COLO668 (cell line): ENCODE measurements at regions not wholly inside any gene's neighbourhood (a gene's known extent, or its start where the extent isn't known, plus 50 kb on each side); places are given as distances from the start of the nearest gene placed in this dataset.
"Not testable (repeated sequence)": the region's sequence is repeated elsewhere in the genome, so short reads cannot be mapped to it uniquely, and the experiment has no call there.

Experiments used
- DNase-seq: peaks from one replicate; lab custom pipeline; 2025; ENCODE audit not compliant: unreplicated experiment; lab: John Stamatoyannopoulos, UW

DNA sequence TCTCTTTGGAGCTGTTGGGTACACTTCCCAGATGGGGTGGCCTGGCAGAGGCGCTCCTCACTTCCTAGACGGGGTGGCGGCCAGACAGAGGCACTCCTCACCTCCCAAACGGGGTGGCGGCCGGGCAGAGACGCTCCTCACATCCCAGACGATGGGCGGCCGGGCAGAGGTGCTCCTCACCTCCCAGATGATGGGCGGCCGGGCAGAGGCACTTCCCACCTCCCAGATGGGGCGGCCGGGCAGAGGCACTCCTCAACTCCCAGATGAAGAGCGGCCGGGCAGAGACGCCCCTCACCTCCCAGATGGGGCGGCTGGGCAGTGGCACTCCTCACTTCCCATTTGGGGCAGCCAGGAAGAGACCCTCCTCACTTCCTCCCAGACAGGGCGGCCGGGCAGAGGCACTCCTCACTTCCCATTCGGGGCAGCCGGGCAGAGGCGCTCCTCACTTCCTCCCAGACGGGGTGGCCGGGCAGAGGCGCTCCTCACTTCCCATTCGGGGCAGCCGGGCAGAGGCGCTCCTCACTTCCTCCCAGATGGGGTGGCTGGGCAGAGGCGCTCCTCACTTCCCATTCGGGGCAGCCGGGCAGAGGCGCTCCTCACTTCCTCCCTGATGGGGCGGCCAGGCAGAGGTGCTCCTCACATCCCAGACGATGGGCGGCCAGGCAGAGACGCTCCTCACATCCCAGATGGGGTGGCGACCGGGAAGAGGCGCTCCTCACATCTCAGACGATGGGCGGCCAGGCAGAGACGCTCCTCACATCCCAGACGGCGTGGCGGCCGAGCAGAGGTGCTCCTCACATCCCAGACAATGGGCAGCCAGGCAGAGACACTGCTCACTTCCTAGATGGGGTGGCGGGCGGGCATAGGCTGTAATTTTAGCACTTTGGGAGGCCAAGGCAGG is 105.3 kb downstream of the ERMARD start:
- not testable (repeated sequence) for DNase-seq

DNA sequence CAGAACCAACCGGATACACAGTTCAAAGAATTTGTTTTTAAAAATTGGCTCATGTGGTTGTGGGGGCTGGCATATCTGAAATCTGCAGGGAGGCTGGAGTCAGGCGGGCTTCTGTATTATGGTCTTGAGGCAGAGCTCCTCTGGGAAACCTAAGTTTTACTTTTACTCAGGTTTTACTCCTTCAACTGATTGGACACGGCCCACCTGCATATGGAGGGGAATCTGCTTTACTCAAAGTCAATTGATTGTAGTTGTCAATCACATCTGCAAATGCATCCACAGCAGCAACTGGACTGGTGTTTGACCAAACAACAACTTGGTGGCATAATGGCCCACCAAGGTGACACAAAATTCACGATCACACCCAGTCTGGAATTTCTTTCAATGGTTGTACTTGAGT is 103.4 kb downstream of the ERMARD start:
- DNase-seq = no peak

DNA sequence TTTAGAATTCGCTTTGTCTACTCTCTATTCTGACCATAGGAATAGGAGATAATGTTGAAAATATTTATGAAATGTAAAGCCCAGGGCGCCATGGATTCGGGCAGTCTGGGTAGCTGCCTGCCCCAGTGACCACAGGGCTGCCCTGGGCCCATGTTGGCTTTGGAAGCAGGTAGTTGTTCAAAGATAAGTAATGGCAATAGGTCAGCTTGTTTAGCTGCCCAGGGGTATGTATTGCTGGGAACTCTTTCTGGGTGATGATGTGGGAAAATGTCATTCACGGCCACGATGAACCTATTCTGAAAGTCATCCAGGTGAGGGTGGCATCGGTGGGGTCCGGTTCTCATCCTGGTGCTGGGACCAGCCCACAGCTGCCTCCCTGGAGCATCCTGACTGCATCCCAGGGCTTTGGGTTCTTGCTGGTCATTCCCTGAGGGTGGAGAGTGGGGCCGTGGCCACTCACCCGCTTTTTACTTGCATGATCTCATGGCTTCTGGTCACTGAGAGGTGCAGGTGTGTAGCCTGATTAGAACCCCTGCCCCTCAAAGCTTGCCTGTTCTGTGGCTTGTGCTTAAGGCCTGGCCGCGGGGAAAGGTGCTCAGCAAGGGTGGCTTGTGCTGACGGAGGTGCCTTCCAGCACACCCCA is 102.8 kb downstream of the ERMARD start:
- DNase-seq = no peak

DNA sequence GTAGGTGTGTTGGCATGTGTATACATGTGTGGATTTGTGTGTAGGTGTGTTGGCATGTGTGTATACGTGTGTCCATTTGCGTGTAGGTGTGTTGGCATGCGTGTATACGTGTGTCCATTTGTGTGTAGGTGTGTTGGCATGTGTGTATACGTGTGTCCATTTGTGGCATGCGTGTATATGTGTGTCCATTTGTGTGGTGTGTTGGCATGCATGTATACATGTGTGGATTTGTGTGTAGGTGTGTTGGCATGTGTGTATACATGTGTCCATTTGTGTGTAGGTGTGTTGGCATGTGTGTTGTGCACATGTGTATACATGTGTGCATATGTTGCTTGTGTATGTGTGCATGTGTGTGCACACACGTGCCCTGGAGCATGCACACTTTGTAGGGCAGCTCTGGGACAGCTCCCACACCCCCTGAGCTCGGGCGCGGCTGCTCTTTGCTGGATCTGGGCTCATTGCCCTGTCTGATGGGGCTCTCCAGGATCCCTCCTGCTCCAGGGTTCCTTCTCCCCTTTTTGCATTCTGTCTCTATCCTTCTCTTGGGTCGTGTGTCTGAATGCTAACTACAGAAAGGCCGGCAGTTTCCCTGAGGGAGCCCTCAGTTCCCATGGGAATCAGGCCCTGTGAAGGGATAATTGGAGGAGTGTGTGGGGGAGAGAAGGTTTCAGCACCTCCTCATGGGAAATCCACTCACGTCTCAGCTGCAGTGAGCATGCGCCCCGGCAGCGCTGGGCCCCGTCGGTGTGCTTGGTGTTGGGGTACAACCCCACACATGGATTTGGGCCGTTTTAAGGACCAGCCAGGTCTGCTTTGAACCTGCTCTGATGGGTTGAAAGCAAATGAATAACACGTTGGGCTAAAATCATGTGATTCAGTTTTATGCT is 102.0 kb downstream of the ERMARD start:
- no peak for DNase-seq

DNA sequence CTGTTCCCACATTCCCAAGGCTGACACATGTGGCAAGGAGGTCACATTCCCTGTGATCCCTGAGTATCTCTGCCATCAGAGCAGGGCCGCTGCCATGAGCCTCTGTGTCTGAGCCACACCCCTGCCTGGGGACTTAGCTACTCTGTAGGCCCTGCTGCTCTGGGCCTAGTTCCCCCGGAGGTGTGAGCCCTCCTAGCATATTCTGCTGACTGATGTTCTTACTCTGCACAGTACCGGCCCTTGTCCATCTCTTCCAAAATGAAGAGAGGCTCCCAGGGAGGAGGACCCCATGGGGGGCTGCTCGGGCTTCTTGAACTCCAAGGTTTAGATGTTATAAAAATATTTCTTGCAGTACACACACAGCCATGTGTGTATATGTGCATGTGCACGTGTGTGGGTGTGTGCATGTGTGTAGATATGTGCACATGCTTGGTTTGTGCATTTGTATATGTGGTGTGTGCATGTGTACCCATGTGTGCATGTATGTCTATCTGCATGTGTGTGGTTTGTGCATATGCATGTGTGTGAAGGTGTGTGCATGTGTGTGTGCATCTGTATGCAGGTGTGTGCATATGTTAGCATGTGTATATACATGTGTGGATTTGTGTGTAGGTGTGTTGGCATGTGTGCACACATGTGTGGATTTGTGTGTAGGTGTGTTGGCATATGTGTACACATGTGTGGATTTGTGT is 101.2 kb downstream of the ERMARD start:
- no peak for DNase-seq

DNA sequence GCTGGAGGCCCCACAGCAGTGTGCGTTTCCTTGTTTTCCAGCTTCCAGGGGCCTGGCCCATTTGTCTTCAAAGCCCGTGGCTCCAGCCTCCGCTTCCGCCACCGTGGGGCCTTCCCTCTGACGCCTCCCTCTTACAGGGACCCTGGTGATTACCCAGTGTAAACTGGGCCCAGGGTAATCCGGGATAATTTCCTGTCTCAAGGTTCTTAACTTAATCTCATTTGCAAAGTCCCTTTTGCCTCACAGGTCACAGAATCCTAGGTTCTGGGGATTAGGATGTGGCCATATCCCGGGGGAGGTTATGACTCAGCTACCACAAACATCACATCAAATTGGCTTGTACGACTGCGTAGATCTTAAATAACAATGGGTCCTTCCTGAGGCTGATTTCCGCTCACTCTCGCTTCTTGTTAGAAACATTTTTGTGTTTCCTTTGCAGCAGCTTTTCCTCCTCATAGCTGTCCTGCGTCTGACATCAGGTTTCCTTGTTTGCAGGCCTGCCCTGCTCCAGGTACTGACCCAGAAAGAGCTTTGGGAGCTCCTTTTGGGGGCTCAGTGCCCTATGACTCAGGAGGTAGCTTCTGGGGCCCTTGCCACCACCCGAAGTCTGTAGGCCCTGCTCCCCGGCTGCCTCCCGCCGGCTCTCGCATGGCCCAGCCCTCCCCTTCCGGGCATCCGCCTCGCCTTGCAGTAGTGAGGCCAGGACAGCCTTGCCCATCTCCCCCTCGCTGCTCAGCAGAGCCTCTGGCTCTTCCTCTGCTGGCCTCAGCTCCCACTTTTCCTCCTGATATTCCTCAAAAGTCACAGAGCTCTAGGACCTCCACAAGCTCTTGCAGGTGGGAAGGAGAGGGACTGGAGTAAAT is 100.5 kb downstream of the ERMARD start:
- DNase-seq = no peak

DNA sequence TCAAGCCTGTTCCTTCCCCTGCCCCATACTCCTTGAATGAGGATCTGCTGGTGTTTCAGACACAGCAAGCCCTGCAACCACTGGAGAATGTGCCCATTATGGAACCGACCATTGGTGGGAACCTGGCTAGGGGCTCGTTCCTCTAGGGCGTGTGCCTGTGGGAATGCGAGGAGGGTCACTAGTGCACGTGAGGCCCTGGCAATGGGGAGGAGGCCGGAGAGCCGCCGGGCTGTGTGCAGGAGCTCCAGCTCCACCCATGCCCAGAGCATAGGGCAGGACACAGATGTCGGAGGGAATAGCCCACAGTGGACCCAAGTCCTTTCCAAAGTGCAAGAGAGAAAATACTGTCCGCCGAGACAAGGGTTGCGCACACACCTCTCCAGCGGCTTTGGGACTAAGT is 99.3 kb downstream of the ERMARD start:
- no peak for DNase-seq

DNA sequence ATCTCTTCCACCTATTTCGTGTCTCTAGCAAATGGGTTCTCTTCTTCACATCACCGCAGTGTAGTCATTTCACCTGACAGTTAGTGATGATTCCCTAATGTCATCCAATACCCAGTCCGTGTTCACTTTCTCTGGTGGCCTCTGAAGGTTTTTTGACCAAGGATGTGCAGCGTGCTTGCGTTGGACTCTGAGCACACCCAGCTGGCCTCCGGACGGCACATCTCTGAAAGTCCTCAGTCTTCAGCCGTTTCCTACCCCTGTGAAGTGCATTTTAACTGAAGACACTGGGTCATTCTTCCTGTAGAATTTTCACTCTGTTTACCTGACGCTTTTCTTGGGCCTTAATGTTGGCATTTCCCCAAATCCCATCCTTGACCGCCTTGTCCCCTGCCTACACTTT is 98.7 kb downstream of the ERMARD start:
- no peak for DNase-seq

DNA sequence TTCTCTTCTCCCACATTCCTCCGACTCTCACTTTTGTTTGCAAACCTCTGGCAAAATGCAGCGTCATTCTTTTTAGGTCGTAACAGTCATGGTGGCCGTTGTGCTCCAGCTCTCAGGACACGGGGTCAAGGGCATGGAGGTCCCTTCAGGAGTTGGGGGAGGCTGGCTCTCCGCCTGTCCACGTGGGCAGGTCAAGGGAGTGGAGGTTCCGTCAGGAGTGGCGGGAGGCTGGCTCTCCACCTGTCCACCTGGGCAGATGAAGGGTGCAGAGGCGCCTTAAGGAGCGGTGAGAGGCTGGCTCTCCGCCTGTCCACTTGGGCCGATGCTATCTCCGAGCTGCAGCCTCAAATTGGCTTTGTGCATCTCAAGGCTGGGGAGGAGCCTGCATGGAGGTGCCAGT is 98.0 kb downstream of the ERMARD start:
- DNase-seq = no peak

DNA sequence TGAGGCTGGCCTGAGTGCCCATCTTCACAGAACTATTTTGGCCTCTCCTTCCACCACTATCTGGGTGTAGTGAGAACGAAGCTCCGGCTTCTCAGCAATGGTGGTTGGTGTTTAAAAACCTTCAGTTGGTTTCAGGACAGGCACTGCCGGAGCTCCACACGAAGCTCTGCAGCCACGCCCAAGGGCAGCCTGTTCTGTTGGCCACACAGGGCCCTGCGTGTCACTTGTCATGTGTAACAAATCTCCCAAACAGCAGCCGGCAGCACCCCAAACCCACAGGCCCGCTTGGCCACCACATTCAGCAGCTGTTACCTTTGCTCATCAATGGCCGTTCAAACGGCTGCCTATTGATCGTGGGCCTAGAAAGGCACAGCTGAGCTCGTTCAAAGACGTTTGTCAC is 97.5 kb downstream of the ERMARD start:
- DNase-seq = no peak

DNA sequence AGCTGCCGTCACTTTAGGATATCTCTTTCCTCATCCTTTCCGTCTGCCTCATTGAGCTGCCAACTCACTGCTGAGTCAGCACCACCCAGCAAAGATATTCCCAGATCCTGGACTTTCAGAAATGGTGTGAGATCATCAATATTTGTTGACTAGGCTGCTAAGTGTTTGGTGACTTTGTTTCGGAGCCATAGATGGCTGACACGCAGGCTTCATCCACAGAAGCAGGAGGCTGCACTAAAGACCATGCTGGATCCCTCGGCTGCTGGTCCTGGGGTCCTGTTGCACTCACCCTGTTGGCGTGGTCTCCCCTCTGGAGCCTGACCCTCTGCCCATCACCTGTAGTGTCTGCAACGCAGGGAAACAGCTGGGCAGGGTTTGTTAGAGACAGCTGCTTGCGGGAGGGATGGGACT is 96.5 kb downstream of the ERMARD start:
- DNase-seq = no peak

DNA sequence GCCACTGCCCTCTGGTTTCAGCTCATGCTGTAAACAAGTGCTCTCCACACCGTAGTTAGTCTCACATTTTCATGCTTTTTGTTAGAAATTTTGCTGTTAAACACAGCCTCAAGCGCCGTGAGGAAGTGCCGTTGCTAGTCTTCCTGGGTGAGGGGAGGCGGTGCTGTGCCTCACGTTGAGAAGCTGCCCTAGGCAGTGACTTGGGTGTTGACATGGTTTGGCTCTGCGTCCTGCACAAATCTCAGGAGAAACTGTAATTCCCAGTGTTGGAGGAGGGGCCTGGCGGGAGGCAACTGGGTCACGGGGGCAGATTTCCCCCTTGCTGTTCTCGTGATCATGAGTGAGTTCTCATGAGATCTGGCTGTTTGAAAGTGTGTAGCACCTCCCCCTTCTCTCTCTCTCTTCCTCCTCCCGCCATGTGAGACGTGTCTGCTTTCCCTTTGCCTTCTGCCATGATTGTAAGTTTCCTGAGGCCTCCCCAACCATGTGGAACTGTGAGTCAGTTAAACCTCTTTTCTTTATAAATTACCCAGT is 95.8 kb downstream of the ERMARD start:
- no peak for DNase-seq

DNA sequence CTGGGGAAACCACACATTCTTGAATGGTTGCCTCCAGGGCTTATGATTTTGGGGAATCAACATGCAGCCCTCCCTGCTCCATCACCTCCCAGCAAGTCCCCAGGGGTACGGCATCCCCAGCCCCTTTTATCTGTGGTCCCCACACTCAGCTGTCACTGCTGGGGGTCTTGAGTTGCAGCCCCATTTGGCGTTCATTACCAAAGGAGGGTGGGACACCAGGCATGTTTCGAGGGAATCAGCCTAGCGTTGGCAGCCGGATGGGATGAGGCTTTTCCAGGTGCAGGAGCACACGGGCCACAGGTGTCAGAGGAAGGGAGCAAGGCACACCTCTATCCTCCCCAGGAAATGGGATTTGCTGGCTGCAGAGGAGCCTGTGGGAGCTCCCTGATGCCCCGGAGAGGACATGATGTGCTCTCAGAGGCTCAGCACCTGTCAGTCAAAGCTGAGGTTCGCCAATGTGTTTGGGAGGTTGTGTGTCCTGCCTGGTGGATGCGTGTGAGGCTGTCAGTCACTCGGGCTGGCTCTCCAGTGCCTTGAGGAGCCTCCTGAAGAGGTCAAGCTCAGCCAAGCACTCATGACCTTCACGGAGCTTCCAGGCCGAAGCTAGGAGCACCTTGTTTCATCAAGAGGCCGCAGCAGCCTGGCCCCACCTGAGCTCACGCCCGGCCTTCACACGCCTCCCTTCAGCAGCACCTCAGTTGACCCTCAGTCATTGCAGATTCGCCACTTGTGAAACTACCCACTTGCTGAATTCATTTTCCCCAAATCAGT is 95.0 kb downstream of the ERMARD start:
- DNase-seq = no peak

DNA sequence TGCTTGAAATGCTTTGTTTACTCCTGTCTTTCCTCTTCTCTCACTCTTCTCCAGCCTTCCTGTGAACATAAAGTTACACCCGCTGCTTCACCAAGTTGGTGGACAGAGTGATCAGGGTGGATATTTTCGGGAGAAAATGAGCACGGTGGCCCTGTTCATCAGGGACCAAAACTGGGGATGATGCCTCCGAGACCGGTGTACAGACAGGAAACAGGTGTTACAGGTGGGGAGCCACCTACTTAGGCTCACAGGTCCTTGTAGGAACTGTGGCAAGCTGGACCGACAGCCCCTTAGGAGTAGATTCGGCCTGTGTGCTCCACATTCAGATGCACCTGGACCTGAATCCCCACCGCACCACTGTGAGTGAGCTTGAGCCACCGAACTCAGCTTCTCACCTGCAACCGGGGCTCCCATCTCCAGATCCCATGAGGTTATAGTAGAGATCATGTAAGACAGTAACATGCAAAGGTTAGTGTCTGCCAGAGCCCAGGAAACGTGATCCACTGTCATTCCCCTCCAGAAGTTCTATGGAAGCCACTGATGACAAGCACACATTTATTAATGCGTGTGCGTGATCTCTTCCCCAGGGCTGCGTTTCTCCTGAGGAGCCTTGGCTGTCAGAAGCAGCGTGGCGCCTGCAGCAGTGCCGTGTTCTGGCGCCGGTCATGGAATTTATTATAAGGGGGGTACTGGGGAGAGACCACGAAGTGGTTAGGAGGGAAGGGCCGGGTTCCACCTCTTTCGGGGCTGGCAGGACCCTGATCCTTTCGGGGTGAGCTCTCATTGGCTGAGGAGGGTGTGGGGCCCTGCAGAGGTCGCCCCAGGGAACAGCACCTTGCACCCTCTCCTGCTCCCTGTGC is 94.2 kb downstream of the ERMARD start:
- no peak for DNase-seq

DNA sequence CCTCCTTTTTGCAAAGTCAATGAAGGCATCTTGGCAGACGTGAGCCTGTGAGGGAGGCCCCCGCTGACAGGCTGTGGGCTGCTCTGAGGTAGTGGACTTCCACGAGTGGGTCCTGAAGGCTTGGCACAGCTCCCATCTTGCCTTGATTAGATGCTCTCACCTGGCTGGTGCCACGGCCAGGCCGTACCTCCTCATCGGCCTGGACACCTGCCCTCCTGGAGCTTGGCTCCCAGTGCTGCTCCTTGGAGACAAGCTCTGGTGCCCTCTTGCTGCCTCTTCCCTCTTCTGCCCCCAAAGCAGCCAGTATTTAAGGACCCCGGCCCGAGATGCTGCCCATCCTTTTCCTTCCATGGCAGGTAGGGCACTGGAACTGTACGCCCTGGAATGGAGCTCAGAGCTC is 93.5 kb downstream of the ERMARD start:
- DNase-seq = no peak

DNA sequence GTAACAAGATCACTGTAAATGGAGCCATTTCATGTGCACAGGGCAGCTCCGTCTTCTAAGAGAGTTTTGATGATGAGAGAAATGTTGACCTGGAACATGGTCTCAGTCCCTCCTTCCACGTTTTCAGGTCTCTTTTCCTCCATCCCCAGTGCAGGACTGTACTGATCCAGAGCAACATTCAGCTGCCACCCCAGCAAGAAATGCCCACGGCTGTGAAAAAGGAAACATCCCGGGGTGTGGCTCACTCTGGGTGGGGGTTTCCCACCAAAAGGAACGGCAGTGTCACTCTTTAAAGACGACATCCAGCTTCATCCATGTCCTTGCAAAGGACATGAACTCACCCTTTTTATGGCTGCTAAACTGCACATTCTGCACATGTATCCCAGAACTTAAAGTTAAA is 92.6 kb downstream of the ERMARD start:
- no peak for DNase-seq

DNA sequence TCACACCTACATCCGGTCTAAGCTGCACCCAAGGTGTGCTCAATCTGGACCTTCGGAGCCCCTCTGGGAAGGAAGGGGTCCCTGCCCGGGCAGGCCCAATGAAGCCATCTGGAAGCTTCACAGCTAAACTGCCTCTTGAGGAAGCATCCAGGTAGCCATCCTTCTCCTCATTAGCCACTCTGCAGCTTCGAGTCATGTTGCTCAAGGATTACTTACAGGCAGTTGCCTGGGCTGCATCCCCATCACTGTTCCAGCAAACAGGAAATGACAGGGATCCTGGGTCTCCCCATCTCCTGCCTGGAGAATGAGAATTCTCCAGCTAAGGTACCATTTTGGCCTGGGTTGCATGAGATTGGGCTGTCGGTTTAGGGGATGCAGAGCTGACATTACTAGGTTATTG is 91.7 kb downstream of the ERMARD start:
- no peak for DNase-seq
